WTC11 (cell line): ENCODE measurements at regions not wholly inside any gene's neighbourhood (a gene's known extent, or its start where the extent isn't known, plus 50 kb on each side); places are given as distances from the start of the nearest gene placed in this dataset.

ENCODE experiments used
- ATAC-seq: fragments of 200-7000 bp; cut with Tn5 transposase; 2 replicates; pipeline ENCODE4 v1.10.0; 2021; ENCODE audit warnings: mild to moderate bottlenecking, moderate library complexity
- CTCF ChIA-PET: fragments of 300-600 bp; sonication (Branson Sonifier 250); formaldehyde crosslinking; loops from one replicate; lab custom pipeline; 2021; ENCODE audit warnings: antibody characterized with exemption; lab: Charles Lee
- POLR2A ChIA-PET: fragments of 350-600 bp; sonication (Branson Sonifier 250); formaldehyde crosslinking; loops from one replicate; lab custom pipeline; 2021; ENCODE audit warnings: antibody characterized with exemption; lab: Charles Lee
- DNase-seq: peaks from one replicate; pipeline ENCODE4 v3.0.0; 2021; ENCODE audit warnings: low spot score
- H3K27ac Mint-ChIP-seq: 2 replicates; pipeline ENCODE4 v1.8.0; 2021; ENCODE audit warnings: mixed read lengths
- H3K27me3 Mint-ChIP-seq: 2 replicates; pipeline ENCODE4 v1.8.0; 2021; ENCODE audit warnings: low read depth, mild to moderate bottlenecking, moderate library complexity, mixed read lengths
- H3K36me3 Mint-ChIP-seq: 2 replicates; pipeline ENCODE4 v1.8.0; 2021; ENCODE audit warnings: mixed read lengths
- H3K4me1 Mint-ChIP-seq: 2 replicates; pipeline ENCODE4 v1.8.0; 2022; ENCODE audit warnings: mixed read lengths
- H3K4me3 Mint-ChIP-seq: 2 replicates; pipeline ENCODE4 v1.8.0; 2021; ENCODE audit warnings: mild to moderate bottlenecking, moderate library complexity, mixed read lengths
- H3K9me3 Mint-ChIP-seq: 2 replicates; pipeline ENCODE4 v1.8.0; 2021; ENCODE audit warnings: mixed read lengths
- ATF1 ChIP-seq: sonication (generic); formaldehyde crosslinking; IDR thresholded peaks from 2 replicates; pipeline ENCODE4 v1.8.1; 2023; ENCODE audit warnings: mild to moderate bottlenecking, moderate library complexity, missing genetic modification reagents
- CBFB ChIP-seq: sonication (generic); formaldehyde crosslinking; IDR thresholded peaks from 2 replicates; pipeline ENCODE4 v1.8.1; 2022; ENCODE audit warnings: mild to moderate bottlenecking, low read depth, missing genetic modification reagents
- CREB1 ChIP-seq: sonication (generic); formaldehyde crosslinking; IDR thresholded peaks from 2 replicates; pipeline ENCODE4 v1.8.0; 2023; ENCODE audit warnings: mild to moderate bottlenecking, missing genetic modification reagents
- ELF4 ChIP-seq: sonication (generic); formaldehyde crosslinking; IDR thresholded peaks from 2 replicates; pipeline ENCODE4 v1.8.1; 2022; ENCODE audit warnings: low read depth, mild to moderate bottlenecking, moderate library complexity, missing genetic modification reagents
- ERG ChIP-seq: fragments of 250-450 bp; sonication (Bioruptor Pico); IDR thresholded peaks from 2 replicates; pipeline ENCODE4 v1.8.0; 2021; ENCODE audit warnings: mild to moderate bottlenecking
- ETV6 ChIP-seq: sonication (generic); formaldehyde crosslinking; IDR thresholded peaks from 2 replicates; pipeline ENCODE4 v1.8.1; 2022; ENCODE audit warnings: mild to moderate bottlenecking, missing genetic modification reagents
- FOXJ3 ChIP-seq: sonication (generic); formaldehyde crosslinking; IDR thresholded peaks from 2 replicates; pipeline ENCODE4 v1.9.0; 2021; ENCODE audit warnings: missing genetic modification reagents, mild to moderate bottlenecking, borderline replicate concordance
- IRF2 ChIP-seq: sonication (generic); formaldehyde crosslinking; IDR thresholded peaks from 2 replicates; pipeline ENCODE4 v1.8.0; 2022; ENCODE audit warnings: low read depth, missing genetic modification reagents, borderline replicate concordance
- MAX ChIP-seq: sonication (generic); formaldehyde crosslinking; IDR thresholded peaks from 2 replicates; pipeline ENCODE4 v1.8.0; 2022; ENCODE audit warnings: mild to moderate bottlenecking, missing genetic modification reagents
- NR3C1 ChIP-seq: sonication (generic); formaldehyde crosslinking; conservative IDR thresholded peaks from 2 replicates; pipeline ENCODE4 v1.8.1; 2023; ENCODE audit warnings: low read depth, mild to moderate bottlenecking, missing genetic modification reagents
- OVOL2 ChIP-seq: fragments of 250-450 bp; sonication (Bioruptor Pico); IDR thresholded peaks from 2 replicates; pipeline ENCODE4 v1.9.0; 2021; ENCODE audit warnings: mild to moderate bottlenecking, borderline replicate concordance
- PRRX2 ChIP-seq: fragments of 250-450 bp; sonication (Bioruptor Pico); IDR thresholded peaks from 2 replicates; pipeline ENCODE4 v1.8.0; 2021; ENCODE audit warnings: mild to moderate bottlenecking
- SMAD3 ChIP-seq: sonication (generic); formaldehyde crosslinking; IDR thresholded peaks from 2 replicates; pipeline ENCODE4 v1.8.0; 2022; ENCODE audit warnings: missing genetic modification reagents, mild to moderate bottlenecking, borderline replicate concordance
- TCF7 ChIP-seq: sonication (generic); formaldehyde crosslinking; IDR thresholded peaks from 2 replicates; pipeline ENCODE4 v1.8.0; 2022; ENCODE audit warnings: mild to moderate bottlenecking, low read depth, missing genetic modification reagents, moderate library complexity
- ZMAT4 ChIP-seq: fragments of 250-450 bp; sonication (Bioruptor Pico); IDR thresholded peaks from 2 replicates; pipeline ENCODE4 v1.9.0; 2021; ENCODE audit warnings: mild to moderate bottlenecking
- ZNF121 ChIP-seq: sonication (generic); formaldehyde crosslinking; IDR thresholded peaks from 2 replicates; pipeline ENCODE4 v1.8.0; 2023; ENCODE audit warnings: missing genetic modification reagents
- ZNF219 ChIP-seq: sonication (generic); formaldehyde crosslinking; IDR thresholded peaks from 2 replicates; pipeline ENCODE4 v1.8.0; 2023; ENCODE audit warnings: missing genetic modification reagents, mild to moderate bottlenecking, borderline replicate concordance
- ZNF232 ChIP-seq: sonication (generic); formaldehyde crosslinking; IDR thresholded peaks from 2 replicates; pipeline ENCODE4 v1.8.0; 2022; ENCODE audit warnings: mild to moderate bottlenecking, missing genetic modification reagents
- ZNF396 ChIP-seq: fragments of 250-450 bp; sonication (Bioruptor Pico); IDR thresholded peaks from 2 replicates; pipeline ENCODE4 v1.8.0; 2021; ENCODE audit warnings: mild to moderate bottlenecking, moderate library complexity, borderline replicate concordance
- TF ChIP-seq, protein P1 (sequence below): sonication (generic); formaldehyde crosslinking; IDR thresholded peaks from 2 replicates; pipeline ENCODE4 v1.8.0; 2023; ENCODE audit warnings: mild to moderate bottlenecking, missing genetic modification reagents

DNA sequence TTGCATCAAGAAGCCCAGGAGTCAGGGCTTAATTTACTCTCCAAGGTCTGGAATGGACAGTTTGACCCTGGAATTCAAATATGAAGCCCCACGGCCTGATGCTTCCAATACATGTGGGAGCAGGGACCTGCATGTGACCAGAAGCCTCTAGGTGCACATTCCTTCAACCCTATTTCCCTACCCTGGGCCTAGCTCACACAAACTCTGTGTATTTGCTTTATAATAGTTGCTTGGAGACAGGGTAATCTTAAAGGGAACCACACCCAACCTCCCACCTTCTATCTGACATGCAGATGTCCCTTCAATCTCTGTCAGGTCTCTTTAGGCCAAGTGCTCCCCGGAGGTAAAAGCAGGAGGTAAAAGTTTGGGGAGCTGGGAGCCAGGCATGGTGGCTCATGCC is 55.4 kb upstream of the PPP1CB start:
- peaks cover 14% of the 10 kb centered on the region for H3K4me1 Mint-ChIP-seq
- H3K27me3 Mint-ChIP-seq = no peaks in the 10 kb centered on the region; the same call in 1 of the 2 replicates
- TF ChIP-seq ZNF219 (CRISPR knock-in tag) (no peak), IRF2 (CRISPR knock-in tag) (no peak), PRRX2 (CRISPR knock-in tag) (no peak), TCF7 (CRISPR knock-in tag) (no peak), SMAD3 (no peak), ZNF396 (CRISPR knock-in tag) (no peak), NR3C1 (no peak), ZNF121 (CRISPR knock-in tag) (no peak)
- TF ChIP-seq, all 79 proteins: peak for 0
- ATAC-seq (peak; percentile 51; the same call in 1 of the 2 replicates), DNase-seq (no peak)
- POLR2A ChIA-PET = no interaction called here
- CTCF ChIA-PET = interaction anchor here (1.4 kb wide), 1 partner anchor 25 kb away, joined by 3 read pairs; no protein-coding TSS in a partner anchor
- Mint-ChIP-seq H3K9me3 (no peaks in the 10 kb centered on the region), H3K27ac (no peak overlapping the region), H3K36me3 (no peaks in the 10 kb centered on the region), H3K4me3 (no peak overlapping the region)

DNA sequence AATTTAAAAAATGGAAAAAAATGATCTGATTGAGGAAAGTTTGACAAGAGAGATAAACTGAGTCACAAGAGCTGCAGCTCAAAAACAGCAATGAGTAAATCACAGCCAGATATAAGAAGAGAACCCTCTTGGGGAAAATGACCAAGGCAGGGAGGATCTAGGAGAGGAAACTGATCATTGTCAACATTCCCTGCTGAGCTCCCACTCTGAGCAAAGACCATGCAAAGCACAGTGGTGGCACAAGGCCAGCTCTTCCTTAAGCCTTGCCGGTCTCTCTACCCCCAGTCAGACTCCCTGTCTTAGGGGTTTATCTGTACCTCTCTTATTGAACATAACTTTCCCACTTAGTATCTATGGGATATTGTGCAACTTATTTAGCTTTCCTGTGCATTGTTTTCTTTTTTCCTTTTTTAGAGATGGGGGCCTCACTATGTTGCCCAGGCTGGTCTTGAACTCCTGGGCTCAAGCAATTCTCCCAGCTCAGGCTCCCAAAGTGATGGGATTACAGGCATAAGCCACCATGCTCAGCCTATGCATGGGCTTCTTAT is 54.0 kb upstream of the PPP1CB start:
- ChIA-PET POLR2A (no interaction called here), CTCF (interaction anchor here (1.5 kb wide), 1 partner anchor 104 kb away, joined by 4 read pairs; no protein-coding TSS in a partner anchor)
- TF ChIP-seq ELF4 (no peak), ETV6 (CRISPR knock-in tag) (no peak), ZNF232 (no peak), FOXJ3 (CRISPR knock-in tag) (no peak)
- TF ChIP-seq, protein P1, sequence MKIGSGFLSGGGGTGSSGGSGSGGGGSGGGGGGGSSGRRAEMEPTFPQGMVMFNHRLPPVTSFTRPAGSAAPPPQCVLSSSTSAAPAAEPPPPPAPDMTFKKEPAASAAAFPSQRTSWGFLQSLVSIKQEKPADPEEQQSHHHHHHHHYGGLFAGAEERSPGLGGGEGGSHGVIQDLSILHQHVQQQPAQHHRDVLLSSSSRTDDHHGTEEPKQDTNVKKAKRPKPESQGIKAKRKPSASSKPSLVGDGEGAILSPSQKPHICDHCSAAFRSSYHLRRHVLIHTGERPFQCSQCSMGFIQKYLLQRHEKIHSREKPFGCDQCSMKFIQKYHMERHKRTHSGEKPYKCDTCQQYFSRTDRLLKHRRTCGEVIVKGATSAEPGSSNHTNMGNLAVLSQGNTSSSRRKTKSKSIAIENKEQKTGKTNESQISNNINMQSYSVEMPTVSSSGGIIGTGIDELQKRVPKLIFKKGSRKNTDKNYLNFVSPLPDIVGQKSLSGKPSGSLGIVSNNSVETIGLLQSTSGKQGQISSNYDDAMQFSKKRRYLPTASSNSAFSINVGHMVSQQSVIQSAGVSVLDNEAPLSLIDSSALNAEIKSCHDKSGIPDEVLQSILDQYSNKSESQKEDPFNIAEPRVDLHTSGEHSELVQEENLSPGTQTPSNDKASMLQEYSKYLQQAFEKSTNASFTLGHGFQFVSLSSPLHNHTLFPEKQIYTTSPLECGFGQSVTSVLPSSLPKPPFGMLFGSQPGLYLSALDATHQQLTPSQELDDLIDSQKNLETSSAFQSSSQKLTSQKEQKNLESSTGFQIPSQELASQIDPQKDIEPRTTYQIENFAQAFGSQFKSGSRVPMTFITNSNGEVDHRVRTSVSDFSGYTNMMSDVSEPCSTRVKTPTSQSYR (CRISPR knock-in tag) = no peak
- Mint-ChIP-seq H3K4me3 (no peak overlapping the region), H3K36me3 (no peaks in the 10 kb centered on the region), H3K4me1 (peaks cover 9% of the 10 kb centered on the region), H3K9me3 (no peaks in the 10 kb centered on the region), H3K27me3 (no peaks in the 10 kb centered on the region; the same call in 1 of the 2 replicates), H3K27ac (no peak overlapping the region)
- DNase-seq (no peak), ATAC-seq (no peak)

GRCh38 chr2:28698545-28698944 is 53.1 kb upstream of the PPP1CB start:
- Mint-ChIP-seq H3K27ac (no peak overlapping the region), H3K4me1 (peaks cover 9% of the 10 kb centered on the region), H3K4me3 (no peak overlapping the region), H3K27me3 (no peaks in the 10 kb centered on the region; the same call in 1 of the 2 replicates), H3K9me3 (no peaks in the 10 kb centered on the region), H3K36me3 (no peaks in the 10 kb centered on the region)
- ChIA-PET CTCF (interaction anchor here (1.5 kb wide), 1 partner anchor 104 kb away, joined by 4 read pairs; no protein-coding TSS in a partner anchor), POLR2A (interaction anchor here (0.7 kb wide), 1 partner anchor 35 kb away, joined by 4 read pairs; no protein-coding TSS in a partner anchor)
- DNase-seq (no peak), ATAC-seq (no peak)
- TF ChIP-seq NR3C1 = no peak
- no peak for TF ChIP-seq ERG (CRISPR knock-in tag)
- TF ChIP-seq ATF1 = no peak
- no peak for TF ChIP-seq ZNF396 (CRISPR knock-in tag)
- no peak for TF ChIP-seq MAX (CRISPR knock-in tag)
- TF ChIP-seq CREB1 (CRISPR knock-in tag) = no peak
- no peak for TF ChIP-seq ZMAT4 (CRISPR knock-in tag)
- no peak for TF ChIP-seq TCF7 (CRISPR knock-in tag)
- TF ChIP-seq OVOL2 (CRISPR knock-in tag) = no peak
- TF ChIP-seq CBFB = no peak
